ENCODE measurements at regions not wholly inside any gene's neighbourhood (a gene's known extent, or its start where the extent isn't known, plus 50 kb on each side); places are given as distances from the start of the nearest gene placed in this dataset.

DNA sequence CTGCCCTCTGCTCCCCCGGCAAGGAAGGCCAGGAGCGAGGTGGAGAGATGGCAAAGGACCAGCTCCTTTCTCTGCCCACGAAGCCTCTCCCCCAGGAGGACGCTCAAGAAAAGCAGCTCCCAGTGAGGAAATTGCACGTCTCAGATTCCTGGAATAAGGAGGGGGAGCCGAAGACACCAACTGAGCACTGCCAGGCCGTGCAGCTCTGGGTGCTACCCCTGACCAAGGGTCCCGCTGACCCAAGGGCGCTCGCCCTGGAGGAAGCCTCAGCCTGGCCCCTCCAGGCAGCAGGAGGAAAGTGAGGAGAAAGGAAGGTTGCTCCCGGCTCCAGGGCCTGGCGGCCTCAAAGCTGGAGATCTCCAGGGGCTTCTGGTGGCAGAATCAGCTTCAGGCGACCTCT lies 174.1 kb upstream of the SFSWAP start:
- TF ChIP-seq GATA2 (IDR thresholded peaks at IDR 0.05; ENCODE audit: low read depth, low read length): no peak
- TF ChIP-seq GATA3 (IDR thresholded peaks at IDR 0.05; ENCODE audit: low read depth, low read length): no peak
